ENCODE measurements at regions not wholly inside any gene's neighbourhood (a gene's known extent, or its start where the extent isn't known, plus 50 kb on each side); places are given as distances from the start of the nearest gene placed in this dataset.

GRCh38 chr12:38162013-38162412 is 154.6 kb upstream of the ALG10B start:
- TF ChIP-seq USF2 (IDR thresholded peaks at IDR 0.05; ENCODE audit: low read depth, low read length) (no peak), CTCF (conservative IDR thresholded peaks at IDR 0.05; ENCODE audit: low read depth, low read length) (no peak), MXI1 (IDR thresholded peaks at IDR 0.05; ENCODE audit: borderline replicate concordance, low read depth, low read length) (no peak), MAFK (IDR thresholded peaks at IDR 0.05; ENCODE audit: low read depth, low read length) (no peak), NFE2L2 (IDR thresholded peaks at IDR 0.05; ENCODE audit: low read depth, low read length) (no peak), CHD1 (IDR thresholded peaks at IDR 0.05; ENCODE audit: low read depth, low read length) (no peak)
- in situ Hi-C loops (cut with MboI; ENCODE audit: low sequenced_read_pairs): no loop called here

More at GRCh38 chr12:38162013-38162412, 154.6 kb upstream of the ALG10B start:
- no peak overlapping the region for H2BK20ac ChIP-seq (ENCODE audit: low read depth, low read length)
- ChIA-PET CTCF (no interaction called here), POLR2A (ENCODE audit: unreplicated experiment) (no interaction called here)
- H4K8ac ChIP-seq (ENCODE audit: low read depth in 2 of 2, low read length in 2 of 2): no peak overlapping the region
- no peak overlapping the region for H3K4ac ChIP-seq (ENCODE audit: low read depth, low read length)
- no TSS peak for BruUV-seq (replicated peaks)
- no peaks in the 10 kb centered on the region for H3K4me1 ChIP-seq (ENCODE audit: control insufficient read depth, insufficient read depth, low read length)
- 83% methylated on average over 1 of the region's 19 CpGs; no CpG with 5 or more reads in 1 of the 2 experiments for WGBS, 2 experiments (ENCODE audit: extremely low coverage in 2 of 2, insufficient read length in 1 of 2)
- H3K4me3 ChIP-seq (ENCODE audit: insufficient read depth, low read depth, low read length): no peak overlapping the region
- no peak overlapping the region for H3K9ac ChIP-seq (ENCODE audit: low read depth, low read length)
- H3K79me1 ChIP-seq (ENCODE audit: low read depth in 1 of 2, low read length in 2 of 2): no peaks in the 10 kb centered on the region
- intact Hi-C loops (cut with micrococcal nuclease): no loop called here
- no peak overlapping the region for H3K23ac ChIP-seq (ENCODE audit: low read depth, low read length)
- H2BK5ac ChIP-seq (ENCODE audit: low read depth, low read length, poor library complexity, severe bottlenecking): no peak overlapping the region
- H3K56ac ChIP-seq (ENCODE audit: extremely low read depth, insufficient read depth, low read length): no peak overlapping the region
- H2BK15ac ChIP-seq (ENCODE audit: low read depth, low read length): no peak overlapping the region
- H4K5ac ChIP-seq (ENCODE audit: low read depth, low read length): no peak overlapping the region
- no peaks in the 10 kb centered on the region for H3K36me3 ChIP-seq (ENCODE audit: control insufficient read depth, insufficient read depth, low read length)
- H3K27me3 ChIP-seq (ENCODE audit: control insufficient read depth, insufficient read depth, low read length): no peaks in the 10 kb centered on the region
- H3K27ac ChIP-seq (ENCODE audit: insufficient read depth, low read length): no peak overlapping the region
- H3K14ac ChIP-seq (replicated peaks; ENCODE audit: low read depth, low read length): no peak overlapping the region
- no peak overlapping the region for H3K18ac ChIP-seq (ENCODE audit: low read depth, low read length)
- no peak overlapping the region for H2AK9ac ChIP-seq (replicated peaks; ENCODE audit: low read depth, low read length, poor library complexity)
- no peak overlapping the region for H4K91ac ChIP-seq (ENCODE audit: insufficient read depth, low read depth, low read length)
- dilution Hi-C loops (cut with HindIII; ENCODE audit: low sequenced_read_pairs, unreplicated experiment): no loop called here
- no peak overlapping the region for H2BK120ac ChIP-seq (ENCODE audit: low read depth, low read length)
- H3K4me2 ChIP-seq (ENCODE audit: low read depth, low read length): no peak overlapping the region
- H2AK5ac ChIP-seq (ENCODE audit: low read depth, low read length): no peak overlapping the region
- DNase-seq (no peak), ATAC-seq (ENCODE audit: low read depth) (no peak)
- H3K9me3 ChIP-seq (ENCODE audit: control insufficient read depth, insufficient read depth, low read length): peaks cover 45% of the 10 kb centered on the region
- no peak overlapping the region for H2AFZ ChIP-seq (replicated peaks; ENCODE audit: low read length, poor library complexity)
- H3K9me1 ChIP-seq (ENCODE audit: insufficient read depth, low read length): no peaks in the 10 kb centered on the region
- no peaks in the 10 kb centered on the region for H4K20me1 ChIP-seq (ENCODE audit: insufficient read depth, low read length)
